Peyer's patch (tissue), 4 donors: ENCODE measurements at regions not wholly inside any gene's neighbourhood (a gene's known extent, or its start where the extent isn't known, plus 50 kb on each side); places are given as distances from the start of the nearest gene placed in this dataset.

Experiments
- DNase-seq, 3 donors: peaks; one replicate each; pipeline ENCODE4 v3.0.0-alpha.2; 2017 to 2019
- H3K27ac ChIP-seq, 4 donors: fragments of 200-600 bp; sonication (generic); one replicate each; pipeline ENCODE4 v1.5.1; 2016 to 2019
- H3K27me3 ChIP-seq, 2 donors: fragments of 200-600 bp; sonication (generic); one replicate each; pipeline ENCODE4 v1.5.1; 2019
- H3K36me3 ChIP-seq, 3 donors: fragments of 200-600 bp; sonication (generic); one replicate each; pipeline ENCODE4 v1.5.1; 2016 to 2019
- H3K4me1 ChIP-seq, 4 donors: fragments of 200-600 bp; sonication (generic); one replicate each; pipeline ENCODE4 v1.5.1; 2016 to 2019
- H3K4me3 ChIP-seq, 4 donors: fragments of 200-600 bp; sonication (generic); 1 replicate in 3 of 4; 2 replicates in 1 of 4; pipeline ENCODE4 v1.5.1; 2016 to 2019; ENCODE audit warnings: mild to moderate bottlenecking in 1 of 4
- H3K9me3 ChIP-seq, 4 donors: fragments of 200-600 bp; sonication (generic); one replicate each; pipeline ENCODE4 v1.5.1; 2016 to 2019; ENCODE audit warnings: mild to moderate bottlenecking in 1 of 4
- POLR2A ChIP-seq, 2 donors: fragments of 450-650 bp; IDR thresholded peaks; one replicate each; pipeline ENCODE4 v1.5.1; 2017; ENCODE audit warnings: antibody characterized with exemption in 2 of 2, mild to moderate bottlenecking in 2 of 2, moderate library complexity in 2 of 2
- TF ChIP-seq, protein P1 (sequence below), 6 experiments: fragments of 450-650 bp in 4 of 6; fragments of 200-600 bp in 2 of 6; sonication (generic) in 1 of 6; IDR thresholded peaks; one replicate each; pipeline ENCODE4 v1.5.1; 2017 to 2019; ENCODE audit warnings: antibody characterized with exemption in 6 of 6, mild to moderate bottlenecking in 3 of 6, moderate library complexity in 1 of 6

DNA sequence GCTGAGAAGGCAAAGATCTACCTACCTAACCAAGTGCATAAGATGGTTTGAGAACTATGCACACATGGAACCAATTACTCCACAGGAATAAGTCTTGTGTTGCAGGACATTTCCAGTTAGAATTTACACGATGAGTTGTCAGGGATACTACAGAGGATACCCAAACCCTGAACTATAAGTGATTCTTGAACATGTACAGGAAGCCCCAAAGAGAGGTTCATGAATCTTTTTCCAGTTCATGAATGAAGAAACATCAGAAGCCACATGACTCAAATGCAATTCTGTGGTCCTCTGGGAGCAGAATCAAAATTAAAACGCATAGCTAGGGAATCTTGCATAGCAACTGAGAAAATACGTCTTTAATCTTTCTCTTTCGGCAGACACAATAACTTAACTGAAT, 114.1 kb upstream of the LMCD1 start:
- no peaks in the 10 kb centered on the region for H3K4me1 ChIP-seq
- DNase-seq, result no peak
- TF ChIP-seq POLR2A (IDR thresholded peaks at IDR 0.05), result no peak
- TF ChIP-seq, protein P1, sequence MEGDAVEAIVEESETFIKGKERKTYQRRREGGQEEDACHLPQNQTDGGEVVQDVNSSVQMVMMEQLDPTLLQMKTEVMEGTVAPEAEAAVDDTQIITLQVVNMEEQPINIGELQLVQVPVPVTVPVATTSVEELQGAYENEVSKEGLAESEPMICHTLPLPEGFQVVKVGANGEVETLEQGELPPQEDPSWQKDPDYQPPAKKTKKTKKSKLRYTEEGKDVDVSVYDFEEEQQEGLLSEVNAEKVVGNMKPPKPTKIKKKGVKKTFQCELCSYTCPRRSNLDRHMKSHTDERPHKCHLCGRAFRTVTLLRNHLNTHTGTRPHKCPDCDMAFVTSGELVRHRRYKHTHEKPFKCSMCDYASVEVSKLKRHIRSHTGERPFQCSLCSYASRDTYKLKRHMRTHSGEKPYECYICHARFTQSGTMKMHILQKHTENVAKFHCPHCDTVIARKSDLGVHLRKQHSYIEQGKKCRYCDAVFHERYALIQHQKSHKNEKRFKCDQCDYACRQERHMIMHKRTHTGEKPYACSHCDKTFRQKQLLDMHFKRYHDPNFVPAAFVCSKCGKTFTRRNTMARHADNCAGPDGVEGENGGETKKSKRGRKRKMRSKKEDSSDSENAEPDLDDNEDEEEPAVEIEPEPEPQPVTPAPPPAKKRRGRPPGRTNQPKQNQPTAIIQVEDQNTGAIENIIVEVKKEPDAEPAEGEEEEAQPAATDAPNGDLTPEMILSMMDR (IDR thresholded peaks at IDR 0.05), result no peak

DNA sequence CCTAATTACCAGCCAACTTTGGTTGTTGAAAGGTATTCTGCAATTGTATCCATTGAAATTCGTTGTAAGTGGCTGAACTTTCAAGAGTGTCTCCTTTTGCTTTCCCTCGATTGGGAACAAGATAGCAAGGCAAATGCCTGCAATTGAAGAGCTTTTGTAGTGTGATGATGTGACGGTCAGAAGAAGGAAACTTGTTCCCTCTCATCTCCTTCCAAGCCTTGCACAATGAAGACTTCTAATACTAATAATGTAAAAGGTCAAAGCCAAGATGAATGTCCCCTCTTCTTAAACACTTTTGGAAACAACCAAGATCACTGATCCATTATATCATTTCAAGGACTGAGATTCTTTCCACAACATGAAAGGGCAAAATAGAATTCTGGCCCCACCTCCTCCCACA, 101.9 kb upstream of the LMCD1 start:
- TF ChIP-seq, protein P1 (IDR thresholded peaks at IDR 0.05), result no peak
- no peak for TF ChIP-seq POLR2A (IDR thresholded peaks at IDR 0.05)
- Histone ChIP-seq H3K4me3 (no peak overlapping the region), H3K4me1 (no peaks in the 10 kb centered on the region), H3K36me3 (no peaks in the 10 kb centered on the region), H3K27me3 (no peaks in the 10 kb centered on the region), H3K9me3 (no peaks in the 10 kb centered on the region), H3K27ac (no peak overlapping the region)
- DNase-seq, result no peak

More for the DNA sequence above, 114.1 kb upstream of the LMCD1 start:
- Histone ChIP-seq H3K27me3 (no peaks in the 10 kb centered on the region), H3K27ac (no peak overlapping the region), H3K36me3 (no peaks in the 10 kb centered on the region), H3K4me3 (no peak overlapping the region), H3K9me3 (no peaks in the 10 kb centered on the region)

DNA sequence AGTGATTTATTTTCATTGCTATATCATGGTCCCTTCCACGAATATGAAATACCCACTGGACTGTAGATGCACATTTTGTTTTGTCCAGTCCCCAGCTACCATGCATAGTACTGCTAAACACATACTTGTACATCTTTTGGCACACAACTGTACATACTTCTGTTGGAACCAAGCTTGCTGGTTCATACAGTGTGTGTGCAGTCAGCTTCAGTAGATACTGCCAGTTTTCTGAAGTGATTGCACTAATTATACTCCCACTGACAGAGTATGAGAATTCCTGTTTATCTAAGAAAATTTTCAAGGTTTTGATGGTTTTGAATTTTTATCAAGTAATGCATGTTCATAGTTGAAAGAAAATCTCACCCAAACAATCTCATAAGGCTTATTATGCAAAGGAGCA, 100.7 kb upstream of the LMCD1 start:
- Histone ChIP-seq H3K27me3 (no peaks in the 10 kb centered on the region), H3K4me1 (no peaks in the 10 kb centered on the region), H3K9me3 (no peaks in the 10 kb centered on the region), H3K4me3 (no peak overlapping the region), H3K27ac (no peak overlapping the region), H3K36me3 (no peaks in the 10 kb centered on the region)
- DNase-seq, result no peak
- TF ChIP-seq POLR2A (IDR thresholded peaks at IDR 0.05), result no peak
- TF ChIP-seq, protein P1 (IDR thresholded peaks at IDR 0.05), result no peak

DNA sequence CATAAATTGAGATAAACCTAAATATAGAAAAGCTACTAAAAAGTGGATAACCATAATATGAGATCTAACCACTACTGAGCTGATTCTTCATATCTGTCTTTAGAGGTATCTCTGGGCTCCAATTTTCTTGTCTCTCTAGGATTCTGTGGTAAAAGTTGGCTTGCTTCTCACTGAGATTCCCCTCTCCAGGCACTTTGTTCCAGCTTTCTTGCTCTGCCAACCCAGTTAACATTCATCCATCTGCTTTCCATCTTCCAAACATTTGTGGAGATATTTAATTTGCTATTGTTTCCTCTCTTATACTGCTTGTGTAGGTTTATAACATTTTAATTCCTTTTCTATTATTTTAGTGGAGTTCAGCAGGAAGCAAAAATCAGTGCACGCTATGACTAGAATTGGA, 97.6 kb upstream of the LMCD1 start:
- TF ChIP-seq POLR2A (IDR thresholded peaks at IDR 0.05), result no peak
- TF ChIP-seq, protein P1 (IDR thresholded peaks at IDR 0.05), result no peak
- DNase-seq, result no peak
- H3K4me1 ChIP-seq, result no peaks in the 10 kb centered on the region
- H3K36me3 ChIP-seq, result no peaks in the 10 kb centered on the region
- no peak overlapping the region for H3K4me3 ChIP-seq
- no peaks in the 10 kb centered on the region for H3K27me3 ChIP-seq
- no peaks in the 10 kb centered on the region for H3K9me3 ChIP-seq
- no peak overlapping the region for H3K27ac ChIP-seq

DNA sequence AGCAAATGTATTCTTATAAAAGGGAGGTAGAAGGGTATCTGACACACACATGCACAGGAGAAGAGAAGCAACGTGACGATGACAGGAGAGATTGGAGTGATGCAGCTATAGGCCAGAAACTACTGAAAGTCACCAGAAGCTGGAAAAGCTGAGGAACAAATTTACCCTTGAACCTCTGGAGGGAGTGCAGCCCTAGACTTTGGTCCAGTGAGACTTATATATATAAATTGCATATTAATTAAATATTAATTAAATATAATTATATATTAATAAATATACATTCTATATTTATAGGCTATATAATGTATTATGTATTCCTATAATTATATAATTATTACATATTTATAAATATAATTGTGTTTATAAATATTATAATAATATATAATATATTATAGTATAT, 96.5 kb upstream of the LMCD1 start:
- H3K9me3 ChIP-seq, result no peaks in the 10 kb centered on the region

More for the DNA sequence above, 96.5 kb upstream of the LMCD1 start:
- TF ChIP-seq, protein P1 (IDR thresholded peaks at IDR 0.05), result no peak
- no peak for TF ChIP-seq POLR2A (IDR thresholded peaks at IDR 0.05)
- no peak for DNase-seq
- Histone ChIP-seq H3K4me1 (no peaks in the 10 kb centered on the region), H3K27ac (no peak overlapping the region), H3K36me3 (no peaks in the 10 kb centered on the region), H3K4me3 (no peak overlapping the region), H3K27me3 (no peaks in the 10 kb centered on the region)
